PC-3 (cell line): ENCODE measurements at regions not wholly inside any gene's neighbourhood (a gene's known extent, or its start where the extent isn't known, plus 50 kb on each side); places are given as distances from the start of the nearest gene placed in this dataset.

Experiments
- EZH2 ChIP-seq: fragments of 300-600 bp; sonication (generic); IDR thresholded peaks from one replicate; pipeline ENCODE4 v1.6.1; 2017; ENCODE audit warnings: antibody characterized with exemption, mild to moderate bottlenecking, low read length; ENCODE audit not compliant: unreplicated experiment
- EZH2phosphoT487 ChIP-seq: fragments of 300-600 bp; sonication (generic); IDR thresholded peaks from 2 replicates; pipeline ENCODE4 v1.6.1; 2018; ENCODE audit warnings: mild to moderate bottlenecking, antibody characterized with exemption, low read length, borderline replicate concordance
- TF ChIP-seq, protein P1 (sequence below): fragments of 300-600 bp; sonication (generic); conservative IDR thresholded peaks from 2 replicates; pipeline ENCODE4 v1.5.1; 2017; ENCODE audit warnings: antibody characterized with exemption, low read depth, mild to moderate bottlenecking, low read length

DNA sequence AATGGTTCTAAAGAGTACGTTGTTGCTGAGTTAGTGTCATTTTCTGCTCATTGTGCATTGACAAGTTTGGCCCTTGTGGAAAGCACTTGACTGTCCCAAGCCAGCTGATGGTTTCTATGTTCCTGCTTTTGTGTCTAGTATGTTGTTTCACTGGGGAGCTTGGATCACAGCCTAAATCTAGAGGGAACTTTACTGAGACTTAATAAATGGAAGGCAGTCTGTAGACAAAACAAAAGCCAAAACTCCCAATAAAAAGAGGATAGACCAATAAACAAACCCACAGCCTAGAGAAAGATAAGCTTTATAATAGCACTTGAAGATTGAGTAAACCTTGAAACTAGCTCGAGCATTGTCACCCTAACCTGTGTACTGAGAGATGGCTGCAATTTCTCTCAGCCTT, 196.8 kb downstream of the ADRA2A start:
- TF ChIP-seq, protein P1, sequence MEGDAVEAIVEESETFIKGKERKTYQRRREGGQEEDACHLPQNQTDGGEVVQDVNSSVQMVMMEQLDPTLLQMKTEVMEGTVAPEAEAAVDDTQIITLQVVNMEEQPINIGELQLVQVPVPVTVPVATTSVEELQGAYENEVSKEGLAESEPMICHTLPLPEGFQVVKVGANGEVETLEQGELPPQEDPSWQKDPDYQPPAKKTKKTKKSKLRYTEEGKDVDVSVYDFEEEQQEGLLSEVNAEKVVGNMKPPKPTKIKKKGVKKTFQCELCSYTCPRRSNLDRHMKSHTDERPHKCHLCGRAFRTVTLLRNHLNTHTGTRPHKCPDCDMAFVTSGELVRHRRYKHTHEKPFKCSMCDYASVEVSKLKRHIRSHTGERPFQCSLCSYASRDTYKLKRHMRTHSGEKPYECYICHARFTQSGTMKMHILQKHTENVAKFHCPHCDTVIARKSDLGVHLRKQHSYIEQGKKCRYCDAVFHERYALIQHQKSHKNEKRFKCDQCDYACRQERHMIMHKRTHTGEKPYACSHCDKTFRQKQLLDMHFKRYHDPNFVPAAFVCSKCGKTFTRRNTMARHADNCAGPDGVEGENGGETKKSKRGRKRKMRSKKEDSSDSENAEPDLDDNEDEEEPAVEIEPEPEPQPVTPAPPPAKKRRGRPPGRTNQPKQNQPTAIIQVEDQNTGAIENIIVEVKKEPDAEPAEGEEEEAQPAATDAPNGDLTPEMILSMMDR: no peak
- TF ChIP-seq EZH2phosphoT487 (no peak), EZH2 (no peak)
